H1 (cell line): ENCODE measurements at regions not wholly inside any gene's neighbourhood (a gene's known extent, or its start where the extent isn't known, plus 50 kb on each side); places are given as distances from the start of the nearest gene placed in this dataset.

Experiments
- CTCF ChIA-PET: fragments of 300-600 bp; sonication (Branson Sonifier 250); formaldehyde crosslinking; loops from one replicate; lab custom pipeline; 2021; ENCODE audit not compliant: partially characterized antibody; lab: Charles Lee
- POLR2A ChIA-PET: fragments of 300-600 bp; sonication (Branson Sonifier 250); formaldehyde crosslinking; loops from one replicate; lab custom pipeline; 2021; ENCODE audit warnings: inconsistent platforms; ENCODE audit not compliant: partially characterized antibody; lab: Charles Lee
- DNase-seq, 2 experiments: peaks; one replicate each; pipeline versions ENCODE4 v3.0.0 to v3.0.0-alpha.2; 2010 to 2022; ENCODE audit warnings: low spot score in 2 of 2, low read depth in 1 of 2, mixed read lengths in 1 of 2
- FAIRE-seq: peaks from 2 replicates; lab custom pipeline; 2011; peaks lifted over from hg19 to GRCh38; lab: Jason Lieb, UNC
- H2AFZ ChIP-seq: 2 replicates; pipeline ENCODE4 v1.8.1; 2012; ENCODE audit warnings: low read length, inconsistent platforms
- H2AK5ac ChIP-seq: 2 replicates; pipeline ENCODE4 v1.6.1; 2013; ENCODE audit warnings: low read depth, low read length
- H2BK120ac ChIP-seq: replicated peaks from 2 replicates; pipeline ENCODE3; 2013; ENCODE audit warnings: low read depth, low read length, inconsistent platforms
- H2BK12ac ChIP-seq: 2 replicates; pipeline ENCODE4 v1.6.1; 2013; ENCODE audit warnings: low read depth, low read length
- H2BK15ac ChIP-seq: 2 replicates; pipeline ENCODE4 v1.6.1; 2013; ENCODE audit warnings: low read length
- H2BK20ac ChIP-seq: 2 replicates; pipeline ENCODE4 v1.6.1; 2013; ENCODE audit warnings: low read length
- H2BK5ac ChIP-seq: 2 replicates; pipeline ENCODE4 v1.6.1; 2013; ENCODE audit warnings: low read depth, low read length
- H3K14ac ChIP-seq: 2 replicates; pipeline ENCODE4 v1.6.1; 2013; ENCODE audit warnings: inconsistent platforms; ENCODE audit not compliant: insufficient read length
- H3K18ac ChIP-seq: 2 replicates; pipeline ENCODE4 v1.6.1; 2013; ENCODE audit warnings: low read length; ENCODE audit errors: extremely low read depth
- H3K23ac ChIP-seq: 2 replicates; pipeline ENCODE4 v1.6.1; 2013; ENCODE audit warnings: inconsistent platforms; ENCODE audit not compliant: insufficient read length
- H3K23me2 ChIP-seq: 2 replicates; pipeline ENCODE4 v1.6.1; 2013; ENCODE audit warnings: low read depth, low read length
- H3K27ac ChIP-seq: 2 replicates; pipeline ENCODE4 v1.6.1; 2011; ENCODE audit warnings: low read depth, low read length, inconsistent platforms
- H3K27me3 ChIP-seq, 4 experiments: replicated peaks in 1 of 4; 1 replicate in 1 of 4; 2 replicates in 3 of 4; pipeline versions ENCODE4 v1.6.1 to v1.8.1; 2011 to 2013; ENCODE audit warnings: low read length in 3 of 4, mild to moderate bottlenecking in 3 of 4, inconsistent platforms in 2 of 4, mixed read lengths in 2 of 4, moderate library complexity in 1 of 4; ENCODE audit not compliant: control insufficient read depth in 3 of 4, insufficient read depth in 3 of 4; ENCODE audit errors: extremely low read depth in 1 of 4
- H3K36me3 ChIP-seq, 4 experiments: 2 replicates each; pipeline versions ENCODE4 v1.6.1 to v1.8.1; 2011 to 2013; ENCODE audit warnings: mild to moderate bottlenecking in 4 of 4, low read length in 3 of 4, moderate library complexity in 2 of 4, control low read depth in 1 of 4, inconsistent platforms in 1 of 4; ENCODE audit not compliant: insufficient read depth in 4 of 4, control insufficient read depth in 2 of 4
- H3K4ac ChIP-seq: replicated peaks from 2 replicates; pipeline ENCODE3; 2013; ENCODE audit warnings: low read length, low read depth, mixed read lengths, inconsistent platforms; ENCODE audit not compliant: insufficient read length
- H3K4me1 ChIP-seq, 4 experiments: replicated peaks in 1 of 4; 1 replicate in 1 of 4; 2 replicates in 3 of 4; pipeline versions ENCODE4 v1.6.1 to v1.8.1; 2011 to 2013; ENCODE audit warnings: low read length in 3 of 4, inconsistent platforms in 2 of 4, mixed read lengths in 1 of 4; ENCODE audit not compliant: insufficient read depth in 4 of 4, control insufficient read depth in 3 of 4
- H3K4me2 ChIP-seq, 2 experiments: 2 replicates each; pipeline versions ENCODE4 v1.6.1 to v1.8.1; 2011 to 2013; ENCODE audit warnings: low read depth in 2 of 2, low read length in 2 of 2, control low read depth in 1 of 2, inconsistent platforms in 1 of 2, mild to moderate bottlenecking in 1 of 2; ENCODE audit not compliant: insufficient read depth in 1 of 2
- H3K4me3 ChIP-seq, 4 experiments: fragments of 200-600, 300-600 bp in 1 of 4; sonication (generic), shearing (Covaris generic), sonication (Bioruptor Twin) in 1 of 4; 2 replicates each; pipeline versions ENCODE4 v1.5.1 to v1.8.1; 2011 to 2016; ENCODE audit warnings: low read length in 4 of 4, low read depth in 3 of 4, control low read depth in 2 of 4, inconsistent platforms in 2 of 4, mild to moderate bottlenecking in 2 of 4, mixed read lengths in 1 of 4, moderate library complexity in 1 of 4; ENCODE audit not compliant: insufficient read depth in 2 of 4; ENCODE audit errors: extremely low read depth in 1 of 4
- H3K56ac ChIP-seq: replicated peaks from 2 replicates; pipeline ENCODE3; 2013; ENCODE audit warnings: low read depth, mild to moderate bottlenecking, mixed read lengths, low read length, inconsistent platforms; ENCODE audit not compliant: insufficient read length
- H3K79me1 ChIP-seq: 2 replicates; pipeline ENCODE4 v1.6.1; 2013; ENCODE audit warnings: low read depth, low read length, control low read depth
- H3K79me2 ChIP-seq, 2 experiments: 2 replicates each; pipeline versions ENCODE4 v1.6.1 to v1.8.1; 2012 to 2013; ENCODE audit warnings: low read length in 2 of 2, mild to moderate bottlenecking in 2 of 2, inconsistent platforms in 1 of 2; ENCODE audit not compliant: insufficient read depth in 2 of 2, control insufficient read depth in 1 of 2
- H3K9ac ChIP-seq, 4 experiments: replicated peaks in 1 of 4; 1 replicate in 1 of 4; 2 replicates in 3 of 4; pipeline versions ENCODE4 v1.6.1 to v1.8.1; 2011 to 2013; ENCODE audit warnings: low read depth in 3 of 4, low read length in 3 of 4, control low read depth in 2 of 4, mild to moderate bottlenecking in 2 of 4, moderate library complexity in 2 of 4, inconsistent platforms in 1 of 4; ENCODE audit errors: extremely low read depth in 1 of 4
- H3K9me3 ChIP-seq, 2 experiments: 2 replicates each; pipeline versions ENCODE4 v1.6.1 to v1.8.1; 2012 to 2013; ENCODE audit warnings: mild to moderate bottlenecking in 2 of 2, moderate library complexity in 2 of 2, control low read depth in 1 of 2, inconsistent platforms in 1 of 2, low read depth in 1 of 2, low read length in 1 of 2, mixed read lengths in 1 of 2; ENCODE audit not compliant: insufficient read depth in 2 of 2
- H4K20me1 ChIP-seq, 2 experiments: replicated peaks in 1 of 2; 2 replicates each; pipeline versions ENCODE3 to v1.8.1; 2011 to 2013; ENCODE audit warnings: inconsistent platforms in 2 of 2, low read length in 2 of 2, mild to moderate bottlenecking in 1 of 2; ENCODE audit not compliant: insufficient read depth in 2 of 2, control insufficient read depth in 1 of 2
- H4K5ac ChIP-seq: 2 replicates; pipeline ENCODE4 v1.6.1; 2013; ENCODE audit warnings: low read length, low read depth, mixed read lengths, inconsistent platforms; ENCODE audit not compliant: insufficient read length
- H4K8ac ChIP-seq: 2 replicates; pipeline ENCODE4 v1.8.0; 2013; ENCODE audit warnings: mild to moderate bottlenecking, moderate library complexity, low read length, inconsistent platforms; ENCODE audit not compliant: insufficient read depth; ENCODE audit errors: extremely low read depth
- H4K91ac ChIP-seq: replicated peaks from 2 replicates; pipeline ENCODE3; 2013; ENCODE audit warnings: low read length, mixed read lengths, inconsistent platforms; ENCODE audit not compliant: insufficient read length
- ASH2L ChIP-seq: fragments of 200-600, 300-600 bp; sonication (generic); IDR thresholded peaks from one replicate; pipeline ENCODE4 v1.7.1; 2017; ENCODE audit warnings: low read length
- BACH1 ChIP-seq: IDR thresholded peaks from 2 replicates; pipeline ENCODE4 v1.6.1; 2012; ENCODE audit warnings: low read length, improper control_type of control experiment
- CEBPB ChIP-seq: IDR thresholded peaks from 2 replicates; pipeline ENCODE4 v1.6.1; 2012; ENCODE audit warnings: low read depth, low read length
- HDAC2 ChIP-seq, 2 experiments: fragments of 300-600 bp in 1 of 2; sonication (generic) in 1 of 2; IDR thresholded peaks; 2 replicates each; pipeline ENCODE4 v1.6.1; 2011 to 2012; ENCODE audit warnings: low read depth in 2 of 2, low read length in 2 of 2, mild to moderate bottlenecking in 2 of 2, moderate library complexity in 2 of 2, borderline replicate concordance in 1 of 2, inconsistent platforms in 1 of 2
- KDM4A ChIP-seq: IDR thresholded peaks from one replicate; pipeline ENCODE4 v1.7.1; 2012; ENCODE audit warnings: low read depth, mild to moderate bottlenecking, moderate library complexity, low read length, inconsistent platforms; ENCODE audit not compliant: severe bottlenecking
- KDM5A ChIP-seq: fragments of 200-600 bp; IDR thresholded peaks from 2 replicates; pipeline ENCODE4 v1.7.1; 2012; ENCODE audit warnings: mild to moderate bottlenecking, low read length, inconsistent platforms, mixed read lengths
- RBBP5 ChIP-seq: IDR thresholded peaks from 2 replicates; pipeline ENCODE4 v1.7.1; 2012; ENCODE audit warnings: low read depth, mild to moderate bottlenecking, inconsistent platforms, low read length, moderate library complexity, borderline replicate concordance
- SIRT6 ChIP-seq: IDR thresholded peaks from one replicate; pipeline ENCODE4 v1.7.1; 2012; ENCODE audit warnings: low read length, inconsistent platforms
- SP2 ChIP-seq: IDR thresholded peaks from 2 replicates; pipeline ENCODE4 v1.6.1; 2012; ENCODE audit warnings: mild to moderate bottlenecking, low read length, inconsistent platforms
- SP4 ChIP-seq: IDR thresholded peaks from 2 replicates; pipeline ENCODE4 v1.6.1; 2012; ENCODE audit warnings: low read length, inconsistent platforms
- SUZ12 ChIP-seq: fragments of 200-600 bp; sonication (generic); IDR thresholded peaks from 2 replicates; pipeline ENCODE4 v1.6.1; 2012; ENCODE audit warnings: mild to moderate bottlenecking, inconsistent platforms, low read length, moderate library complexity, mixed read lengths
- TAF1 ChIP-seq: IDR thresholded peaks from 2 replicates; pipeline ENCODE4 v1.6.1; 2011; ENCODE audit warnings: mild to moderate bottlenecking, low read depth, low read length
- WGBS, 2 experiments: shearing (Covaris generic) in 1 of 2; methylation state at CpG; one replicate each; pipeline versions ENCODE4 v1.1.6 to v1.1.7; 2013 to 2015; ENCODE audit warnings: low lambda C conversion rate in 2 of 2, mixed read lengths in 2 of 2, inconsistent platforms in 1 of 2, low coverage in 1 of 2, missing lambda C conversion rate in 1 of 2; ENCODE audit not compliant: insufficient replicate concordance in 2 of 2, insufficient coverage in 1 of 2, insufficient read length in 1 of 2; ENCODE audit errors: extremely low coverage in 1 of 2, missing lambda C conversion rate in 1 of 2; 5-methylcytosine and 5-hydroxymethylcytosine counted together
- TF ChIP-seq, protein P1 (sequence below): IDR thresholded peaks from 2 replicates; pipeline ENCODE4 v1.6.1; 2011; ENCODE audit warnings: low read length, improper control_type of control experiment

DNA sequence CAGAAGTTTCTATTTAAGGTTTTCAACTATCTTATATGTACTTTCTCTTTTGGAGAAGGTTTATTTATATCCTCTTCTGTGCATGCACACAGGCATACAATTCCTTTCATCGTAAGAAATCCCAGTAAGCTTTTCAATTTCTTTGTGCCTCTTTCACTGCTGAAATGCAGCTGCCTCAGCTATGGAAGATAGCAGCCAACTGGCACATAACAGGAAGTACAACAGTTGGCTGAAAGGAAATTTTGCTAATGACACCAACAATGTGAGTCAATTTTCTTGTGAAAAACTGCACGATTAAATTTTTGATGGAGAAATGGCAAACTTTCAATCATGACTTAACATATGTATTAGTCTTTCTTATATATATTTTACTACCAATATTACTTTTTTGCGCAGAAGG lies 74.5 kb upstream of the PAQR3 start:
- no peak overlapping the region for H3K4me3 ChIP-seq
- no peak overlapping the region for H2AFZ ChIP-seq
- CTCF ChIA-PET = interaction anchor here (1.1 to 1.3 kb wide), 3 partner anchors 9 to 1099 kb away, joined by 3 to 5 read pairs (median 3); no protein-coding TSS in a partner anchor
- 83% methylated on average over 3 of the region's 3 CpGs; no CpG with 5 or more reads in 1 of the 2 experiments for WGBS, 2 experiments
- no peak overlapping the region for H4K8ac ChIP-seq
- no peak overlapping the region for H2BK12ac ChIP-seq
- no peak for FAIRE-seq
- H3K23ac ChIP-seq = no peak overlapping the region
- no peak for TF ChIP-seq SUZ12
- TF ChIP-seq SIRT6 = no peak
- TF ChIP-seq SP4 = no peak
- TF ChIP-seq ASH2L = no peak
- no peak for TF ChIP-seq KDM5A
- TF ChIP-seq RBBP5 = no peak
- no peak for TF ChIP-seq TAF1
- TF ChIP-seq KDM4A = no peak
- no peak for TF ChIP-seq CEBPB
- TF ChIP-seq BACH1 = no peak
- TF ChIP-seq SP2 = no peak
- TF ChIP-seq, protein P1, sequence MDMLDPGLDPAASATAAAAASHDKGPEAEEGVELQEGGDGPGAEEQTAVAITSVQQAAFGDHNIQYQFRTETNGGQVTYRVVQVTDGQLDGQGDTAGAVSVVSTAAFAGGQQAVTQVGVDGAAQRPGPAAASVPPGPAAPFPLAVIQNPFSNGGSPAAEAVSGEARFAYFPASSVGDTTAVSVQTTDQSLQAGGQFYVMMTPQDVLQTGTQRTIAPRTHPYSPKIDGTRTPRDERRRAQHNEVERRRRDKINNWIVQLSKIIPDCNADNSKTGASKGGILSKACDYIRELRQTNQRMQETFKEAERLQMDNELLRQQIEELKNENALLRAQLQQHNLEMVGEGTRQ = no peak
- TF ChIP-seq HDAC2 (IDR thresholded peaks at IDR 0.05; ENCODE audit: borderline replicate concordance in 1 of 2, low read depth in 2 of 2, low read length in 2 of 2) = no peak
- no peak overlapping the region for H2AK5ac ChIP-seq
- H3K56ac ChIP-seq = no peak overlapping the region
- no peak overlapping the region for H3K4ac ChIP-seq
- H2BK15ac ChIP-seq = no peak overlapping the region
- no peak for DNase-seq
- no peak overlapping the region for H3K18ac ChIP-seq
- no peak overlapping the region for H4K5ac ChIP-seq
- no peaks in the 10 kb centered on the region for H3K79me2 ChIP-seq
- H4K20me1 ChIP-seq = no peaks in the 10 kb centered on the region
- H3K27ac ChIP-seq = no peak overlapping the region
- H3K36me3 ChIP-seq = no peaks in the 10 kb centered on the region
- H3K9me3 ChIP-seq = no peaks in the 10 kb centered on the region
- H2BK20ac ChIP-seq = no peak overlapping the region
- no peak overlapping the region for H2BK120ac ChIP-seq
- H3K23me2 ChIP-seq = no peaks in the 10 kb centered on the region
- H3K79me1 ChIP-seq = no peaks in the 10 kb centered on the region
- no peak overlapping the region for H4K91ac ChIP-seq
- no peak overlapping the region for H3K14ac ChIP-seq
- no peak overlapping the region for H2BK5ac ChIP-seq
- no peak overlapping the region for H3K9ac ChIP-seq
- no peak overlapping the region for H3K4me2 ChIP-seq
- H3K4me1 ChIP-seq = no peaks in the 10 kb centered on the region
- H3K27me3 ChIP-seq = no peaks in the 10 kb centered on the region
- POLR2A ChIA-PET = no interaction called here
